DND-41 (cell line): ENCODE measurements at regions not wholly inside any gene's neighbourhood (a gene's known extent, or its start where the extent isn't known, plus 50 kb on each side); places are given as distances from the start of the nearest gene placed in this dataset.

Source experiments
- ATAC-seq: fragments of 200-7000 bp; cut with Tn5 transposase; 3 replicates; pipeline ENCODE4 v1.9.1; 2021; ENCODE audit warnings: low read depth; ENCODE audit not compliant: insufficient read depth
- DNase-seq: peaks from one replicate; pipeline ENCODE4 v3.0.0-alpha.2; 2020
- H2AFZ ChIP-seq: 2 replicates; pipeline ENCODE4 v1.6.0; 2012; ENCODE audit warnings: low read depth, low read length
- H3K27ac ChIP-seq: 2 replicates; pipeline ENCODE4 v1.5.1; 2012; ENCODE audit warnings: low read length, inconsistent platforms
- H3K27me3 ChIP-seq: fragments of 200-600 bp; sonication (generic); 2 replicates; pipeline ENCODE4 v1.6.0; 2012; ENCODE audit warnings: low read length, mild to moderate bottlenecking, inconsistent platforms; ENCODE audit not compliant: insufficient read depth, poor library complexity
- H3K36me3 ChIP-seq: 2 replicates; pipeline ENCODE4 v1.5.1; 2012; ENCODE audit warnings: low read length, inconsistent platforms; ENCODE audit not compliant: insufficient read depth
- H3K4me1 ChIP-seq: 2 replicates; pipeline ENCODE4 v1.5.1; 2012; ENCODE audit warnings: mild to moderate bottlenecking, low read length; ENCODE audit not compliant: insufficient read depth
- H3K4me2 ChIP-seq: 2 replicates; pipeline ENCODE4 v1.6.0; 2012; ENCODE audit warnings: mild to moderate bottlenecking, moderate library complexity, low read length, inconsistent platforms; ENCODE audit not compliant: insufficient read depth
- H3K4me3 ChIP-seq, 2 experiments: fragments of 200-600 bp in 1 of 2; shearing (Covaris generic) in 1 of 2; 2 replicates each; pipeline ENCODE4 v1.5.1; 2012 to 2016; ENCODE audit warnings: inconsistent platforms in 2 of 2, low read length in 2 of 2, mild to moderate bottlenecking in 2 of 2, low read depth in 1 of 2, moderate library complexity in 1 of 2
- H3K79me2 ChIP-seq: 2 replicates; pipeline ENCODE4 v1.6.0; 2012; ENCODE audit warnings: low read length, inconsistent platforms; ENCODE audit not compliant: insufficient read depth
- H3K9ac ChIP-seq: 2 replicates; pipeline ENCODE4 v1.6.0; 2012; ENCODE audit warnings: low read depth, mild to moderate bottlenecking, inconsistent platforms, low read length, moderate library complexity
- H3K9me3 ChIP-seq: 2 replicates; pipeline ENCODE4 v1.5.1; 2012; ENCODE audit warnings: low read length, moderate library complexity, mild to moderate bottlenecking, inconsistent platforms; ENCODE audit not compliant: insufficient read depth, severe bottlenecking
- H4K20me1 ChIP-seq: 2 replicates; pipeline ENCODE4 v1.6.0; 2012; ENCODE audit warnings: low read length; ENCODE audit not compliant: insufficient read depth
- CTCF ChIP-seq: IDR thresholded peaks from 2 replicates; pipeline ENCODE4 v1.5.1; 2012; ENCODE audit warnings: borderline replicate concordance, low read length, moderate library complexity, mild to moderate bottlenecking; ENCODE audit not compliant: poor library complexity, severe bottlenecking; ENCODE audit errors: extremely low read depth
- EZH2 ChIP-seq: IDR thresholded peaks from 3 replicates; pipeline ENCODE4 v1.6.1; 2012; ENCODE audit warnings: borderline replicate concordance, low read depth, mild to moderate bottlenecking, moderate library complexity, low read length, inconsistent platforms; ENCODE audit not compliant: severe bottlenecking

GRCh38 chr2:183950673-183951072 lies 647.7 kb upstream of the ZNF804A start:
- Histone ChIP-seq H4K20me1 (no peaks in the 10 kb centered on the region), H3K4me3 (no peak overlapping the region), H3K9ac (no peak overlapping the region), H3K79me2 (no peaks in the 10 kb centered on the region), H3K4me1 (no peaks in the 10 kb centered on the region), H3K9me3 (no peaks in the 10 kb centered on the region), H3K36me3 (no peaks in the 10 kb centered on the region), H2AFZ (no peak overlapping the region), H3K27ac (no peak overlapping the region), H3K4me2 (no peak overlapping the region), H3K27me3 (no peaks in the 10 kb centered on the region)
- DNase-seq = no peak
- ATAC-seq = no peak
- TF ChIP-seq CTCF (no peak), EZH2 (no peak)

- TF ChIP-seq EZH2 (no peak), CTCF (no peak)
- Histone ChIP-seq H3K27ac (no peak overlapping the region), H4K20me1 (no peaks in the 10 kb centered on the region), H3K36me3 (no peaks in the 10 kb centered on the region), H3K27me3 (no peaks in the 10 kb centered on the region), H3K9me3 (no peaks in the 10 kb centered on the region), H3K9ac (no peak overlapping the region), H3K79me2 (no peaks in the 10 kb centered on the region), H2AFZ (no peak overlapping the region), H3K4me1 (no peaks in the 10 kb centered on the region), H3K4me3 (no peak overlapping the region), H3K4me2 (no peak overlapping the region)
- DNase-seq (no peak), ATAC-seq (no peak)
Observed at GRCh38 chr2:183951630-183952029, 646.7 kb upstream of the ZNF804A start.

GRCh38 chr2:183952741-183953140 lies 645.6 kb upstream of the ZNF804A start:
- Histone ChIP-seq H3K9me3 (no peaks in the 10 kb centered on the region), H3K79me2 (no peaks in the 10 kb centered on the region), H3K27ac (no peak overlapping the region), H3K4me2 (no peak overlapping the region), H4K20me1 (no peaks in the 10 kb centered on the region), H3K9ac (no peak overlapping the region), H2AFZ (no peak overlapping the region), H3K27me3 (no peaks in the 10 kb centered on the region), H3K36me3 (no peaks in the 10 kb centered on the region), H3K4me3 (no peak overlapping the region), H3K4me1 (no peaks in the 10 kb centered on the region)
- DNase-seq = no peak
- no peak for TF ChIP-seq CTCF
- TF ChIP-seq EZH2 = no peak
- no peak for ATAC-seq

- Histone ChIP-seq H3K27me3 (no peaks in the 10 kb centered on the region), H3K36me3 (no peaks in the 10 kb centered on the region), H4K20me1 (no peaks in the 10 kb centered on the region), H3K4me3 (no peak overlapping the region), H3K4me2 (no peak overlapping the region), H3K9ac (no peak overlapping the region), H2AFZ (no peak overlapping the region), H3K4me1 (no peaks in the 10 kb centered on the region), H3K9me3 (no peaks in the 10 kb centered on the region), H3K79me2 (no peaks in the 10 kb centered on the region), H3K27ac (no peak overlapping the region)
- ATAC-seq (no peak), DNase-seq (no peak)
- TF ChIP-seq CTCF = no peak
- no peak for TF ChIP-seq EZH2
Observed at GRCh38 chr2:183963609-183964008, 634.7 kb upstream of the ZNF804A start.
